HuH-7.5 (cell line): ENCODE measurements at regions not wholly inside any gene's neighbourhood (a gene's known extent, or its start where the extent isn't known, plus 50 kb on each side); places are given as distances from the start of the nearest gene placed in this dataset.

Source experiments
- DNase-seq: peaks from one replicate; pipeline ENCODE4 v3.0.0; 2011; ENCODE audit warnings: low spot score

DNA sequence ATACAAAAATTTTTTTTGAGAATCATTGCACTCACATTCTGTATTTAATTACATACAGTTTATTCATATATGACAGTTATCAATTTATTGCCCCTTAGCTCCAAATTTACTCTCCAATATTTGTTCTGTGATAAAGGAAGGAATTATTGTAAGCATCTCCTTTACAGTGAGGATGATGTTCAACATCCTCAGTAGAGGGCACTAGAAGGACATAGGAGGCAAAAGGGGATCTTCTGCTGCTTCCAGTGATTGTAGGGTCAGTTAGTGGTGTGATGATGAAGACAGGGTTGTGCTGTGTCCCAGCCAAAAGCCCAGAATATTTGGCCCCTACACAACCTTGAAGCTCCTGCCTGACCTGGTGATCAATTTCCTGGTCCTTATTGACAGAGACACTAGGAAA, 89.9 kb upstream of the DCBLD2 start:
- DNase-seq: no peak

DNA sequence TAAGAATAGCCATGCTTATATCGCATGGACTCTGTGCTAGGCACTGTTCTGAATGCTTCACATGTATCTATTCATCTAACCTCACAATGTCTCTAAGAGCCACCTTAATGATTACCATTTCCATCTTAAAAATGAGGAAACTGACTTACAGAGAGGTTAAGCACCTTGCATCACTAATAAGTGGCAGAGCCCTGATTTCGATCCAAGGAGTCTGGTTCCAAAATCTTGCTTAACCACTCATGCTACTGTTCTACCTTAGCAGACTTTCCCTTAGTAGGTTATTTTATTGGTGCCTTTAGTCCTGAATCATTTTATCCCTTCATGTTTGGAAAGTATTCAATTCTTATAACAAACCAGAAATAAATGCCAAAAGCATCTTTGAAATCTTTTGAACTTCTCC, 89.2 kb upstream of the DCBLD2 start:
- DNase-seq: no peak

DNA sequence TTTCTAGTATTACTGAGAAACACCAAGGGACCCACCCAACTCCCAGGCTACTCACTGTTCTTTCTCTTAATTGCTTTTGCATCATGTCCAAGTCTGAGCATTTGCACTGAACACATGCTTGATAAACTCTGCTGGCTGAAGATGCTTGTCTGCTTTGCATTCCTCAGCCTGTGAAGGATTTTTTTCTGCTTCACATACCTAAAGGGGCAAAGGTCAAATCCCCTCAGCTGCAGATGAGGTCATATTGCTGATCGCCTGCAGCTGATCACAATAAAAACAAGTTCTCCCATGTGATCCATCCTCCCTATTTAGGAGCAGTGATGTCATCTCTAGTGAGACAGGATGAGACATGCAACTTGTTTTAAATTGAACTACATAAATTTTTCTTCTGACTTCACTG, 84.6 kb upstream of the DCBLD2 start:
- peak; percentile 16 for DNase-seq

DNA sequence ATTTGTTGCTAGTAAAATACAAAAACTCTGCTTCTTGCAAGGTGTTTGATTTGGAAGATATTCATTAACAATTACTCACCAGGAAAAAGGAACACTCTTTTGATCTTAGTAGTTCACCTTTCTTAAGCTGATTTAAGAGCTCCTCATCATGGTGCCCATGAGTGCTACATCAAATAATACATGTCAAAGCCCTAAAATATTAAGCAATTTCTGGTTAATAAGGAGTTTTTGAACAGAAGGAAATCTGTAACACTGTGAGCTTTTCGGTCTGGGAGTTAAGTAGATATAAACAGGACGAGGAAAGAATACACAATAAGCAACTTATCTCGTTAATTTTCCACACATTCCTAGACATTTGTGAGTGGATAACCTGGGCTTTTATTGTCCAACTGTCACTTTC, 83.9 kb upstream of the DCBLD2 start:
- no peak for DNase-seq

DNA sequence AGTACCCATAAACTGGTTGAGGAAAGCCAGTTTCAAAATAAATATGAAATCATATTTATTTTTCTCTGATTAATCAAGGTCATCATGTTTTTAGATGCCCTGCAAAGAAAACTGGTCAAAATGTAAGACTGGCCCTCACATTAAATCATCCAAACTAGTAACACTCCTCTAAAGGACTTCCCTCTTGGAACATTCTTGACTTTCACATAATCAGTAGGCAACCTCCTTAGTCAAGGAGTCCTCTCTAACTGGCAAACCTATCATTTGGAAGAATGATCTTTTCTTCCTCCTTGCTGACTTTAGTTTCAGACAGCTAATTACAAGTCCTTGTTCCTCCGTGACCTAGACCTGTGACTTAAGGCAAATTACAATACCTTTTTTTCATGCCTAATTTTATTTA, 82.5 kb upstream of the DCBLD2 start:
- DNase-seq: no peak

DNA sequence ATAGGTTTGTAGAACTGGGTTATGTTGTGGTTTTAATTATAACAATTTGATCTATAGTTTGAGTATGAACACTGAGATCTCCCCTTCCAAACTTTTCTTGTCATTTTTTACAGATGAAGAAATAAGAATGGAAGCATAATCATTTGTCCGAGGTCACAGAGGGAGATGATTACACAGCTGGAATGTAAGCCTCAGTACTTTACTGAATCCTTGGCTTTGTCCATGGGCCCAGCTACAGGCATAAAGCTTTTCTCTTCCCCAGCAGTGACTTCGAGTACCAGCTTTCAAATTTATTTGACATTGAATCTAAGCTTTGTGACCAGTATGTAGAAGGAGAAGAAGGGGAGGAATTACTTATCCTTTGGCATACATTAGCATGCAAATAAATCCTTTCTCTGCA, 80.9 kb upstream of the DCBLD2 start:
- DNase-seq: no peak

DNA sequence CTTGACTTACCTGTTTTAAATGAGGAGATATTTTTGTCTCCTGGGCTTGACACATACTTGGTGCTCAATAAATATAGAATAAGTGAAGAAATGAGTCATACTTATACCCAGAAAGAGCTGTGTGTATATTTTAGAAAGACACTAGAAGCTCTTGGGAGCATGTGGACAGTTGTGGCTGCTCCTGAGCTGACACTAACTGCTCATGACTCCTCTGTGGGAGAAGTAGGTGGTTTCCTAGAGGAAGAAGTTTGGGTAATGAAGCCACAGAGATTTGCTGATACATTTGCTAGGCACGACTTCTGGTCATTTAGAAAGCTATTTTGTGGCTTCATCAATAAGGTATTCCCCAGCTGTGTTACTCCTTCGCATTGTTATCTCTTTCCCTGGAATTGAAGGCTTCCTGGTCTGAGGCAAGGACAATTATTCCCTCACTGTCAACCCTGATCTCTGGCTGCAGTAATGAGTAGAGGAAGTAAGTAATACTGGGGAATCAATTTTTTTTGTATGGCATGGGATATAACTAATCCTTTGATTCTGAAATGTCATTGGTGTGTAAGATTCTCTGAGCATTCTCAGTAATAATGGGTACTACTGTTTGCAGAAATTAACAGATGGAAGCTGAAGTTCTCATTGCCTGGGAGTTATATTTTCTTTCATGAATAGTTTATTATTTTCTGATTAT, 79.6 kb upstream of the DCBLD2 start:
- DNase-seq: no peak

DNA sequence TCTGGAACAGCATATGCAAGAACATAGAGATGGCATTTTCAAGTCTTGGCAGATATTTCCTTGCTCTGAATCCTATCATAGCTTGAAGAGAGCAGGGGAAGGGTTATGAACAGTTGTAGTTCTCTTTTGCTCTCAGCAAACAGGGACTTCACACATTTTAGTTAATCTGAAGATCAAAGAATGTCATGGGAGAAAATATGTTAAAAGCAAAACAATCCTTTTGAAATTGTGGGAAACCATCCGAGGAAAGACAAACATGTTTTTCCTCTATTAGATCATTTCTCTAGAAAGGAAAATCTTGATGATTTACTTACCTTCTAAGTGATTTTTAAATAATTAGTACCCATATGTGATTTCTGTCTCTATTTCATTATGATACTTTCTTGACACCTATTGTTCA, 77.8 kb upstream of the DCBLD2 start:
- no peak for DNase-seq

DNA sequence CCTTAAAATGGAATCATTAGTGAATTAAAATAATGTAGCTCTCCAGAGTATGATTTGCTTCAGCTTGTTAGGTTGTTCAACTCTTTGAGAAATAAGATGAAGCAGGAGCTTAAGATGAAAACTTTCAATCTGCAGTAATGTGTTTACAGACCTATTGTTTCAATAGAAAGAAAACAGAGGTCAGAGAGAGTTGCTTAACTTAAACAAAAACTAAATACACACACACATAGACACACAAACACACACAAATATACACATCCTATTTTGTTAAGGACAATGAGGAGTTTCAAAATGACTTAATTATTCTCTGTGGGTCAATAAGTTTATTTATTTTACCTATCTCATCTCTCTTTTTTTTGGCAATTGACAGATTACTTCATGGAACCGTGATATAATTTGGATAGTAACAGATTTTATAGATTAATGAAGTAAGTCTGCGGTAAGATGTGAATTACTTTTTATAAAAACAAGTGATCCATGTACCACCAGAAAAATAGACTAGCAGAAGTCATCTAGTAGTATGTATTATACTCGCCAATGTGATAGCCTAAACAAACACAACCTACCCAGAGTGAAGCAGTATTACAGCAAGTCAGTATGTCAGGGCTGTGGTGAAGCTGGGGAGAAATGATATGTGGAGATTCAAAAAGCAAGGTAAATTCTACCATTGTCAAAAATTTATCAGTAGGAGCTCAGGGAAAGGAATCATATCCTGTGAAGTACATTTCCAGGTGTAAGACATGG, 76.7 kb upstream of the DCBLD2 start:
- DNase-seq: peak; percentile 14

DNA sequence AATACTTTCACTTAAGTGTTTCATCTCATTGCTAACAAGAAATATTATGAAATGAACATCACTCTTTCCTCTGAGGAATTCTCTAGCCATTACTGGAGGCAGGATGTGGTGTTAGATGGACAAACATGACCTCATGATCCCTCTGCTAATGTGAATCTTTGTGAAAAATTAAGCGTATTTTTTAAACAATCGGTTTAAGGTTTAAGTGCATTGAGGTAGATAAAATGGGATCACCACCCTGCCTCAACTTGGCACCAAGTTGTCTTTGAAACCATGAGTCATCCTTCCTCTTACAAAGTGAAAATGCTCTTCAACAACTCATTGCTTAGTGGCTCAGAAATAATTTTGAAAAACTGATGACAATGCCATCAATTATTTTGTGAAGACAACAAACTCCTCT, 76.0 kb upstream of the DCBLD2 start:
- DNase-seq: no peak

DNA sequence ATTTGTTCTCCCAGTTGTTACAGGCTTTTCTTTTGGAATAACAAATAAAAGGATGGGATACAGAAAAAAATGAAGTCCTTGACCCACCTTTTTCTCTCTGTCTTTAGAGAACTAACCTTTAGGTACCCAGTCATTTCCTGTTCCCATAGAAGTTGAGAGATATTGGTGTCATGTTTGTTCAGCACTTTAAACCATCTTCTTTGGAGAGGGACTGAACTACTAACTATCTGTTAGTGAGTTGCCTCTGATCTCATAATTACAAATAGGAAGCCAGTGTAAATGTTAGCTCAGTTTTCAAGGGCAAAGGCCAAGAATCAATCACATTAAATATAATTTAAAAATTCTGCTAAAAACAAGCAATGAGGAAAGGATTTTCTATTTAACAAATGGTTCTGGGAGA, 72.9 kb upstream of the DCBLD2 start:
- no peak for DNase-seq

DNA sequence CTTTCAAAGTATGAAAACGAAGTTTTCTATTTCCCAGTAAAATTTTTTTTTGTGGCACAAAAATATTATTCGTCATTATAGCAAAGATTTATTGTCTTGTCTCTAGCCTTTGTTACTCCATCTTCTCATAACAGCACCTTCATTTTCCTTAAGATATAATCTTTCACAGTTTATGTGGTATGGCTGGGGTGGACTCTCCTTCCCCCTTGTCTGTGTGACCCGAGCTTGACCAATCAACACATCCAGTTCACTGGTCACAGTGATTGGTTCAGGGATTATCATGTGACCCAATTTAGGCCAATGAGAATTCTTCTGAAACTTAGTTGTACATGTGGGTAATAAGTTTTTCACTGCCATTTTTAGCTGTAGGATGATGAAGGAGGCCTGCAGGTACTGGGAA, 71.2 kb upstream of the DCBLD2 start:
- DNase-seq: no peak

DNA sequence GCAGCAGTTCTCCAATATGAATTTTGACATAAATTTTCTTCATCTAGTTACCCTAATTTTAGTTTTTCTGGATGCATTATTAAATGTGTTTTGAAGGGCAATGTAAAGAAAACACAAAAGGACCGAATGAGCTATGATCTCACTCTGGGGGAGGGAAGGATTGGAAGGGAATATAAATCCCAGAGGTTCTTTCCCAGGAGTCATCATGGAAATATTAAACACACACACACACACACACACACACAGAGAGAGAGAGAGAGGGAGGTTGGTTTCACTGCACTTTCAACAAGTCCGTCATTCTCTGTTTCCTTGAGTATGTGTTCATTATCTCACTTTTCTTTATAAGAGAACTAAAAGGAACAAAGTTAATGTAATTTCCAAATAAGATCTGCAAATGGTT, 70.7 kb upstream of the DCBLD2 start:
- no peak for DNase-seq

DNA sequence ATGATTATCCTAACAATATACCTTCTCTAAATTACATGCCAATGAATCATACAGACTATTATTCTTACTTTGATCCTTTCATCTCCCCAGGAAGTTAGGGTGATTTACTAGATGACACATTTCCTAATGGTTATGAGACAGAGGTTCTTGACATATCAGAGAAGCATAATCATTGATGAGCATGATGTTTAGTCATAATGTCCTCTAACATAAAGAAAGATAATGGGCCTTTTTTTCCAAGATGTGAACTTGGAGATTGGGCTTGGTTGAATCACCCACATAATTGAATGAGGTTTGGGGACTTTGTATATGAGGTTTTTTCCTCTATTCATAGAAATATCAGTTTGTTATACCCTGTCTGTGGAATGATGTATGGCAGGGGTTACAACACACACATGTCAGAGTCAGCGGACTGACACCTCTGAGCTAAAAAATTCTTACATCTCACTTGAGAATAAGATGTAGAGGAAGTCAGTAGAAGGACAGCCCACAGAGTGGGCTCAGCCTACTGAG, 69.7 kb upstream of the DCBLD2 start:
- no peak for DNase-seq

DNA sequence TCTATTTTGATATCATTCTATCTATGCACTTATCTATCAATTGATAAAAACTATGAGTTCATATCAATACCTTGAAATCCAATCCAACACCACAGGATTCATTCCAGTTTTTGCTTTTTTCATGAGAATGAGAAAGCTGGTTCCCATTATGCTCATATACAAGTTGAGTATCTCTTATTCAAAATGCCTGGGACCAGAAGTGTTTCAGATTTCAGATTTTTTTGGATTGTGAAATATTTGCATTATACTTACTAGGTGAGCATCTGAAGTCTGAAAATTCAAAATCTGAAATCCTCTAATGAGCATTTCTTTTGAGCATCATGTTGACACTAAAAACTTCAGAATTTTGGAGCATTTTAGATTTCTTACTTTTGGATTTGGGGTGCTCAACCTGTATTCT, 67.8 kb upstream of the DCBLD2 start:
- DNase-seq: no peak

DNA sequence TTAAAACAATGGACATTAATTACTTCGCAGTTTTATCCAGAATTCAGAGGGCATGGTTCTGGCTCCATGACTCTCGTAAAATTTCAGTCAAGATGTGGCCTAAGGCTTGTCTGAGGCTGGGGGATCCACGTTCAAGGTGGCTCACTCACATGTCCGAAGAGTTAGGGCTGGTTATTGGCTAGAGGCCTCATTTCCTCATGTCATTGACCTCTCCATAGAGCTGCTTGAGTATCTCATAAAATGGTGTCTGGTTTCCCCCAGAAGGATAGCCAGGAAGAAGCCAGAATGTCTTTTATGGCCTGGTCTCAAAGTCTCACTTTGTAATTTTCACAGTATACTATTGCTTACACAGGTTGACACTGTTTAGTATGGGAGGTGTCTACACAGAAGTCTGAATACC, 67.3 kb upstream of the DCBLD2 start:
- DNase-seq: no peak

DNA sequence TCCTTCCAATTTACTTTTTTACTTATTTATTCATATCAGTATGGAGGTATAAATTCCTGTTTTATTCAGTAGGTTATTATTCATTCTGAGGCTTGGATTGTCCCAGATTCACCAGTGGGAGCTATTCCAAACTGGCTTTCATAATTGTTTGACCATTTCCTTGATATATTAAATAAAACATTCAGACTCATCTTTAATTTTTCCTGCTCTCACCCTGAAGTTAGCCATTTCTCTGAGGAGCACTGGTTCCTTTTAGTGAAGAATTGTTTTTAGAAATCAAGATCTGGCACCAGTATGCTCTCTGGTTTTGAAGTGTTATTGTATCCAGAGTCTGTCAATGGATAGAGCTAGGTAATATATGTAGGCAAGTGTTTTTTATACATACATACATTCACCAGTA, 66.9 kb upstream of the DCBLD2 start:
- DNase-seq: no peak

DNA sequence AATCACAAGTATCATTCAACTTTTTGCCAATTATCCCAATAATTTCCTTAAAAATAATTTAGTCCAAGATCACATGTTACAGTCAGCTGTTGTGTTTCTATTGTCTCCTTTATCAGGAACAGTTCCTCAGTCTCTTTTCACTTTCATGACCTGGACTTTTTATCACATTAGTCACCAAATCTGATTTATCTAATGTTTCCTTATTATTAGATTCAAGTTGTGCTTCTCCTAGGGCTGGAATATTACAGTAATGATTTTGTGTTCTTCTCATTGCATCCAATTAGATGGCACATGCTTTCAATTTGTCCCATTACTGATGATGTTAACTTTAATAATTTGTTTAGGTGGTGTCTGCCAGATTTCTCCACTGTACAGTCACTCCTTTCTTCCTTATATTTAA, 66.3 kb upstream of the DCBLD2 start:
- DNase-seq: no peak

DNA sequence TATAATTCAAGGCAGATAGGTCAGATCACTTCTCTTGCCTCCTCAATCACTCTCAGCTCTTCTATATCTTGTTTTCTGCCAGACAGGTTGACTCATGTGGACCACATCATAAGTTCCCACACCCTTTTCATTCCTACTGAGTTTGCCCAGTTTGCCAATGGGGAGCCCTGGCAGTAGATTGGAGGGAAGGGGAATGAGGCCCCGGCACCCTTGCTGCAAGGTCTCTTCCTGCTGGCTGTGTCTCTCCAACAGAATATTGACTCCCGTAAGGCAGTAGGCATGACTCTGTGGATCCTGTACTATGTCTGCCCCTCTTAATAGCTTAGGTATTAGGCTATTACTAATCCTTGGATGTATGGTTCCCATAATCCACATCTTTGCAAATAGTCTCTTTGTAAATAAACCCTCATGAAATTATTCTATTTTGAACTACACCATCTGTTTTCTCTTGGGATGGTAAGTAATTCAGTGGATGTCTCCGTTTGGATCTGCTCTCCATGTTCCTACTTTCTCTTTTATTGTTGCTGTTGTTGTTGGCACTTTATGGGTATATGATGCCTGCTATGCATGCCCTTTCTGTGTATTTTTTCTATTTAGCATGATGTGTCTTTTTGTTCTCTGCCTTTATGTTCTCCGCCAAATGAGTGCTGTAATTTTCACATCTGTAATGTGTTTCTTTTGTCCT, 65.5 kb upstream of the DCBLD2 start:
- no peak for DNase-seq

DNA sequence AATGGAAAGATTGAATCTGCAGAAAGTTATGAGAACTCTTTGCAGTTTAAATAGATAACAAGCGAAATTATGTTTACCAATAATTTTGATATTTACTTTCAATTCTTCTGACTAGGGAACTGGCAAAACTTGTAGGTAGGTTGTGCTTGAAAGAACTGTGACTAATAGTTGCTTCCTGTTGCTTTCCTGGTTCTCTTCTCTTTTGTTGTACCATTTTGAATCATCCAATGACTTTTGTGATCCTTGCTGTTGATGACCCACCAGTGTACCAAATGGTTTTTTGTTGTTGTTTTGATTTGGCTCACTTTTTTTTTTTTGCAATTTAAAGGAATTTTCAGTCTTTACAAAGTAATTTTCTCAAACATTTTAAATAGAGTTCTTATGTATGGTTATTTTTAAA, 64.9 kb upstream of the DCBLD2 start:
- DNase-seq: no peak

DNA sequence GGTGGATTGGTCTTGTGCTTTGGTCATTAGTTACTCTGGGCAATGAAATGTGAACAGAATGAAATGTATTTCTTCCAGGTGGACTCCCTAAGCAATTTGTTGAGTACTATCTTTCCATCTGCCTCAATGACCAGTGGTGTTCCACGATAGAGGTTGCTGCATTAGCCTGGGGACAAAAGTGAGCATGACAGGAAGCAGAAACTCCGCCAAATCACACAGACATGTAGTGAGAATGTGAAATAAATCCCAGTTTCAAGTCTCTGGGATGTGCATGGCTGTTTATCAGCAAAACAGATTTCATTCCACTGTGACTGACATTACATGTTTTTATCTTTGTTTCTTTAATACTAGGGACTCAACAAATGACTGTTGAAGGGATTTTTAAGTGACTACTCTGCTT, 63.3 kb upstream of the DCBLD2 start:
- no peak for DNase-seq

DNA sequence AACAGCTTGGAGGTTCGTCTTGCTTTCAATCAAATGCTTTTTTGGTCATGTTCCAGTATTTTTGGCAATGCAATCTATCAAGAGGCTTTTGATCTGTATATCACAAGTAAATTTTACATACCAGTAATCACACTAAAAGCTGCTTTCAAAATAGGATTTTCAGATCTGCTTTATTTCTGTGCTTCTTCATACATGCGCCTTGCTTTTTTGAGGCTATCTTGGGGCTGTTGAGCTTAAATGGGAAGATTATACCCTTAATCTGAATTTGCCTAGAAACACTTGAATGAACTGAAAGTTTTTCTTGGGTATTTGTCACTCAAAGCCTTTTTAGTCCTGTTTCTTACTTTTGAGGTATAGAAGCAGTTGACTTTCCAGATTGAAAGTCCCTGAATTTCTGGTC, 62.1 kb upstream of the DCBLD2 start:
- no peak for DNase-seq

DNA sequence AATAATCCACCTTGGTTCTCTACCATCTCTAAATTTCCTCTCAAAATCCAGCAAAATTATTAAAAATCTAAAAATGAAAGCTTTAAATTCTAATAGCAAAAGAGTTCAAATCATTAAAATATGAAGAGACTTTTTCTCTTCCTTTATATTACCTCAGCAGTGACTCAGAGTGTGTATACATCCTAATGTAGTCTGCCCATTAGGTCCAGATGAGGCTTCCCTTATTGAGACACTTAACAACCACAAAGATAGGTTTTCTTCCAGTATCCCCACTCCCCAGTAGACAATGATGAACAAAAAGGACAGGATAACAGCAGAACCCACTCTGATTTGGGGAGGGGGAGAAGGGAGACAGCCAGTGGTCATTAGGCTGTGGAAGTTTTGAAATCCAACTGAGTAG, 61.5 kb upstream of the DCBLD2 start:
- no peak for DNase-seq
